ENCODE measurements at regions not wholly inside any gene's neighbourhood (a gene's known extent, or its start where the extent isn't known, plus 50 kb on each side); places are given as distances from the start of the nearest gene placed in this dataset.
A peak's percentile ranks its signal among the peaks of the same experiment; 100 is the strongest.

DNA sequence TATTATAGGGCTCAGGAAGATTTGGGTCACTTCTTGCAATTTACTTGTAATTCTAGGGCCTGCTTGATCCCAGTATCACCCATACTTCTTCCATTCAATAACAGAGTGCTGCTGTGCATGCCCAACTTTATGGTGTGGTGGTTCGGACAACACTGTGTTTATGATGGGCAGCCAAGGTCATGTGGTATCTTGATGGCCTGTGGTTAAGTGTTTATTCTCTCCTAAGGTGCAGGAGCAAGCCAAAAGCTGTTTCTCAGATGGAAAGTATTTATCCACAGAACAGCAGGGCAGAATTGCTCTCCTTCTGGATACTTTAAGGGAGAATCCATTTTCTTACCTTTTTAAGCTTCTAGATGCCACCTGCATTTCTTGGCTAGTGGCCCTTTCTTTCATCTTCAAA lies 433.8 kb downstream of the SH2D4B start:
- ChIA-PET CTCF (no interaction called here), POLR2A (no interaction called here)
- no peaks in the 10 kb centered on the region for H3K4me1 ChIP-seq (ENCODE audit: control insufficient read depth, insufficient read depth, low read length)
- H3K27me3 ChIP-seq (ENCODE audit: control insufficient read depth, insufficient read depth, low read length): no peaks in the 10 kb centered on the region
- TF ChIP-seq TCF7L2 (IDR thresholded peaks at IDR 0.05; ENCODE audit: low read depth, low read length): 0 out of 2 replicates have a peak, but pooled peaks have one; percentile 40
- TF ChIP-seq, protein P1, sequence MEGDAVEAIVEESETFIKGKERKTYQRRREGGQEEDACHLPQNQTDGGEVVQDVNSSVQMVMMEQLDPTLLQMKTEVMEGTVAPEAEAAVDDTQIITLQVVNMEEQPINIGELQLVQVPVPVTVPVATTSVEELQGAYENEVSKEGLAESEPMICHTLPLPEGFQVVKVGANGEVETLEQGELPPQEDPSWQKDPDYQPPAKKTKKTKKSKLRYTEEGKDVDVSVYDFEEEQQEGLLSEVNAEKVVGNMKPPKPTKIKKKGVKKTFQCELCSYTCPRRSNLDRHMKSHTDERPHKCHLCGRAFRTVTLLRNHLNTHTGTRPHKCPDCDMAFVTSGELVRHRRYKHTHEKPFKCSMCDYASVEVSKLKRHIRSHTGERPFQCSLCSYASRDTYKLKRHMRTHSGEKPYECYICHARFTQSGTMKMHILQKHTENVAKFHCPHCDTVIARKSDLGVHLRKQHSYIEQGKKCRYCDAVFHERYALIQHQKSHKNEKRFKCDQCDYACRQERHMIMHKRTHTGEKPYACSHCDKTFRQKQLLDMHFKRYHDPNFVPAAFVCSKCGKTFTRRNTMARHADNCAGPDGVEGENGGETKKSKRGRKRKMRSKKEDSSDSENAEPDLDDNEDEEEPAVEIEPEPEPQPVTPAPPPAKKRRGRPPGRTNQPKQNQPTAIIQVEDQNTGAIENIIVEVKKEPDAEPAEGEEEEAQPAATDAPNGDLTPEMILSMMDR (IDR thresholded peaks at IDR 0.05): no peak
- no peak for TF ChIP-seq POLR2AphosphoS5 (IDR thresholded peaks at IDR 0.05; ENCODE audit: low read depth, low read length)
- TF ChIP-seq, protein P2, sequence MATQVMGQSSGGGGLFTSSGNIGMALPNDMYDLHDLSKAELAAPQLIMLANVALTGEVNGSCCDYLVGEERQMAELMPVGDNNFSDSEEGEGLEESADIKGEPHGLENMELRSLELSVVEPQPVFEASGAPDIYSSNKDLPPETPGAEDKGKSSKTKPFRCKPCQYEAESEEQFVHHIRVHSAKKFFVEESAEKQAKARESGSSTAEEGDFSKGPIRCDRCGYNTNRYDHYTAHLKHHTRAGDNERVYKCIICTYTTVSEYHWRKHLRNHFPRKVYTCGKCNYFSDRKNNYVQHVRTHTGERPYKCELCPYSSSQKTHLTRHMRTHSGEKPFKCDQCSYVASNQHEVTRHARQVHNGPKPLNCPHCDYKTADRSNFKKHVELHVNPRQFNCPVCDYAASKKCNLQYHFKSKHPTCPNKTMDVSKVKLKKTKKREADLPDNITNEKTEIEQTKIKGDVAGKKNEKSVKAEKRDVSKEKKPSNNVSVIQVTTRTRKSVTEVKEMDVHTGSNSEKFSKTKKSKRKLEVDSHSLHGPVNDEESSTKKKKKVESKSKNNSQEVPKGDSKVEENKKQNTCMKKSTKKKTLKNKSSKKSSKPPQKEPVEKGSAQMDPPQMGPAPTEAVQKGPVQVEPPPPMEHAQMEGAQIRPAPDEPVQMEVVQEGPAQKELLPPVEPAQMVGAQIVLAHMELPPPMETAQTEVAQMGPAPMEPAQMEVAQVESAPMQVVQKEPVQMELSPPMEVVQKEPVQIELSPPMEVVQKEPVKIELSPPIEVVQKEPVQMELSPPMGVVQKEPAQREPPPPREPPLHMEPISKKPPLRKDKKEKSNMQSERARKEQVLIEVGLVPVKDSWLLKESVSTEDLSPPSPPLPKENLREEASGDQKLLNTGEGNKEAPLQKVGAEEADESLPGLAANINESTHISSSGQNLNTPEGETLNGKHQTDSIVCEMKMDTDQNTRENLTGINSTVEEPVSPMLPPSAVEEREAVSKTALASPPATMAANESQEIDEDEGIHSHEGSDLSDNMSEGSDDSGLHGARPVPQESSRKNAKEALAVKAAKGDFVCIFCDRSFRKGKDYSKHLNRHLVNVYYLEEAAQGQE (IDR thresholded peaks at IDR 0.05; ENCODE audit: insufficient read depth in 1 of 2, low read depth in 2 of 2, low read length in 1 of 2): no peak
- no peak for TF ChIP-seq SIN3A (IDR thresholded peaks at IDR 0.05; ENCODE audit: borderline replicate concordance, insufficient read depth, low read depth, low read length)
- no peak overlapping the region for H3K27ac ChIP-seq (ENCODE audit: low read length)
- in situ Hi-C loops (cut with HindIII; ENCODE audit: low pct_unique_long_range_greater_than_20kb, low sequenced_read_pairs) (no loop called here), intact Hi-C loops (cut with micrococcal nuclease; ENCODE audit: unreplicated experiment) (no loop called here)
- BruUV-seq (replicated peaks): no TSS peak
- H3K36me3 ChIP-seq (ENCODE audit: control insufficient read depth, insufficient read depth, low read length): no peaks in the 10 kb centered on the region
- DNase-seq (ENCODE audit: low read depth, low spot score) (no peak), ATAC-seq (no peak)
- no peaks in the 10 kb centered on the region; the same call in 1 of the 2 replicates for H3K9me3 ChIP-seq (ENCODE audit: control insufficient read depth, insufficient read depth, low read depth, low read length)
- no peak overlapping the region for H3K4me3 ChIP-seq (ENCODE audit: low read depth in 2 of 2, low read length in 2 of 2)

DNA sequence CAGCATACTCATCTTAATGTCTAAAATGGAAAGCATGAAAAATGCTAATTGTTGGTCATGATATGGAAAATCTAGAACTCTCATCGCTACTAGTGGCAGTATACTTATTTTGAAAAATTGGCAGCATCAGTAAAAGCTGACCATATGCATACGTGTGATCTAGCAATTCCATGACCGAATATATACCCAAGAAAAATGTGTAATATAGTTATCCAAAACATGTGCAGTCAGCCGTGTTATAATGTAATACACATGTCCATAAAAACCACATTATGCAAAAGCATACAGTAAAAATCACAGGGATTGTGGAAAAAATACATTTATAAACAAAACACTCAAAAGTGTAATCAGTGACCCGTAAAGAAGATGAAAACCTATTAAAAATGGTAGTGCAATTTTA lies 439.0 kb downstream of the SH2D4B start:
- Histone ChIP-seq H3K4me1 (ENCODE audit: control insufficient read depth, insufficient read depth, low read length) (no peaks in the 10 kb centered on the region), H3K9me3 (ENCODE audit: control insufficient read depth, insufficient read depth, low read depth, low read length) (no peaks in the 10 kb centered on the region), H3K4me3 (ENCODE audit: low read depth in 2 of 2, low read length in 2 of 2) (no peak overlapping the region), H3K27ac (ENCODE audit: low read length) (no peak overlapping the region), H3K27me3 (ENCODE audit: control insufficient read depth, insufficient read depth, low read length) (no peaks in the 10 kb centered on the region), H3K36me3 (ENCODE audit: control insufficient read depth, insufficient read depth, low read length) (no peaks in the 10 kb centered on the region)
- ChIA-PET POLR2A (no interaction called here), CTCF (no interaction called here)
- in situ Hi-C loops (cut with HindIII; ENCODE audit: low pct_unique_long_range_greater_than_20kb, low sequenced_read_pairs): no loop called here
- intact Hi-C loops (cut with micrococcal nuclease; ENCODE audit: unreplicated experiment): no loop called here
- no TSS peak for BruUV-seq (replicated peaks)
- TF ChIP-seq SIN3A (IDR thresholded peaks at IDR 0.05; ENCODE audit: borderline replicate concordance, insufficient read depth, low read depth, low read length) (no peak), TCF7L2 (IDR thresholded peaks at IDR 0.05; ENCODE audit: low read depth, low read length) (no peak), POLR2AphosphoS5 (IDR thresholded peaks at IDR 0.05; ENCODE audit: low read depth, low read length) (no peak)
- TF ChIP-seq, protein P1 (IDR thresholded peaks at IDR 0.05): no peak
- TF ChIP-seq, protein P2 (IDR thresholded peaks at IDR 0.05; ENCODE audit: insufficient read depth in 1 of 2, low read depth in 2 of 2, low read length in 1 of 2): no peak
- DNase-seq (ENCODE audit: low read depth, low spot score): no peak
- no peak for ATAC-seq

Measured in Panc1 (cell line).